Germinal center (tissue), 1 donor: ENCODE measurements at regions not wholly inside any gene's neighbourhood (a gene's known extent, or its start where the extent isn't known, plus 50 kb on each side); places are given as distances from the start of the nearest gene placed in this dataset.
A peak's percentile ranks its signal among the peaks of the same experiment; 100 is the strongest.

Source experiments
- DNase-seq: peaks from one replicate; pipeline ENCODE4 v3.0.0; 2012; ENCODE audit warnings: mixed read lengths, low spot score

- DNase-seq = peak; percentile 80
These were observed 51.2 kb upstream of the CDH5 start for GRCh38 chr16:66315210-66315825.

- DNase-seq = no peak
These were observed 55.2 kb upstream of the CDH5 start for GRCh38 chr16:66311306-66311705.

GRCh38 chr16:66309215-66309807 lies 57.2 kb upstream of the CDH5 start:
- no peak for DNase-seq

- no peak for DNase-seq
These were observed 58.4 kb upstream of the CDH5 start for GRCh38 chr16:66308096-66308495.

GRCh38 chr16:66306366-66307150 lies 59.9 kb upstream of the CDH5 start:
- no peak for DNase-seq

GRCh38 chr16:66304961-66305360 lies 61.5 kb upstream of the CDH5 start:
- no peak for DNase-seq

- DNase-seq = no peak
These were observed 62.3 kb upstream of the CDH5 start for GRCh38 chr16:66304151-66304550.

- no peak for DNase-seq
These were observed 66.0 kb upstream of the CDH5 start for GRCh38 chr16:66300501-66300900.

- DNase-seq = no peak
These were observed 66.5 kb upstream of the CDH5 start for GRCh38 chr16:66300037-66300436.

GRCh38 chr16:66299349-66299748 lies 67.1 kb upstream of the CDH5 start:
- DNase-seq = no peak

GRCh38 chr16:66298571-66299120 lies 67.8 kb upstream of the CDH5 start:
- no peak for DNase-seq

GRCh38 chr16:66298006-66298405 lies 68.5 kb upstream of the CDH5 start:
- no peak for DNase-seq

GRCh38 chr16:66296591-66296990 lies 69.9 kb upstream of the CDH5 start:
- no peak for DNase-seq

- no peak for DNase-seq
These were observed 70.5 kb upstream of the CDH5 start for GRCh38 chr16:66295761-66296546.

GRCh38 chr16:66295213-66295612 lies 71.3 kb upstream of the CDH5 start:
- DNase-seq = no peak

GRCh38 chr16:66294507-66294906 lies 72.0 kb upstream of the CDH5 start:
- no peak for DNase-seq

GRCh38 chr16:66293932-66294331 lies 72.6 kb upstream of the CDH5 start:
- DNase-seq = no peak

- no peak for DNase-seq
These were observed 73.2 kb upstream of the CDH5 start for GRCh38 chr16:66293207-66293735.

- DNase-seq = no peak
These were observed 74.1 kb upstream of the CDH5 start for GRCh38 chr16:66292241-66292935.

- DNase-seq = no peak
These were observed 74.7 kb upstream of the CDH5 start for GRCh38 chr16:66291833-66292232.

GRCh38 chr16:66290431-66290830 lies 76.1 kb upstream of the CDH5 start:
- no peak for DNase-seq
